Neuronal stem cell (in vitro differentiated cells): ENCODE measurements at regions not wholly inside any gene's neighbourhood (a gene's known extent, or its start where the extent isn't known, plus 50 kb on each side); places are given as distances from the start of the nearest gene placed in this dataset.
A peak's percentile ranks its signal among the peaks of the same experiment; 100 is the strongest.

Experiments used
- DNase-seq: peaks from one replicate; pipeline ENCODE4 v3.0.0-alpha.2; 2013; ENCODE audit warnings: low spot score
- H2AFZ ChIP-seq: one replicate; pipeline ENCODE4 v1.6.1; 2013; ENCODE audit warnings: mild to moderate bottlenecking, low read length, inconsistent platforms
- H2AK5ac ChIP-seq: 2 replicates; pipeline ENCODE4 v1.6.1; 2013; ENCODE audit warnings: low read depth, mild to moderate bottlenecking, inconsistent platforms, low read length, moderate library complexity, mixed read lengths
- H2BK120ac ChIP-seq: 2 replicates; pipeline ENCODE4 v1.6.1; 2013; ENCODE audit warnings: low read depth, mild to moderate bottlenecking, inconsistent platforms, low read length, moderate library complexity, mixed read lengths
- H2BK12ac ChIP-seq: one replicate; pipeline ENCODE4 v1.6.1; 2013; ENCODE audit warnings: low read length, inconsistent platforms
- H2BK15ac ChIP-seq: 2 replicates; pipeline ENCODE4 v1.6.1; 2013; ENCODE audit warnings: mild to moderate bottlenecking, low read length, inconsistent platforms, mixed read lengths
- H2BK5ac ChIP-seq: one replicate; pipeline ENCODE4 v1.6.1; 2013; ENCODE audit warnings: inconsistent platforms, mild to moderate bottlenecking, low read length, moderate library complexity
- H3K14ac ChIP-seq: one replicate; pipeline ENCODE4 v1.6.1; 2013; ENCODE audit warnings: low read length, inconsistent platforms
- H3K18ac ChIP-seq: 2 replicates; pipeline ENCODE4 v1.6.1; 2013; ENCODE audit warnings: low read length, inconsistent platforms
- H3K23ac ChIP-seq: 2 replicates; pipeline ENCODE4 v1.6.1; 2013; ENCODE audit warnings: low read depth, mild to moderate bottlenecking, mixed read lengths, low read length, inconsistent platforms; ENCODE audit not compliant: poor library complexity
- H3K27ac ChIP-seq: replicated peaks from 3 replicates; pipeline ENCODE4 v1.5.1; 2013; ENCODE audit warnings: low read length, inconsistent platforms
- H3K27me3 ChIP-seq, 3 experiments: 2 replicates each; pipeline ENCODE4 v1.6.1; 2013; ENCODE audit warnings: low read length in 3 of 3, mild to moderate bottlenecking in 2 of 3, inconsistent platforms in 1 of 3, low read depth in 1 of 3, mixed read lengths in 1 of 3, moderate library complexity in 1 of 3; ENCODE audit not compliant: control insufficient read depth in 3 of 3, insufficient read depth in 3 of 3
- H3K36me3 ChIP-seq, 2 donors: replicated peaks in 1 of 2; 2 replicates each; pipeline ENCODE4 v1.6.1; 2013; ENCODE audit warnings: low read length in 2 of 2; ENCODE audit not compliant: control insufficient read depth in 2 of 2, insufficient read depth in 2 of 2
- H3K4ac ChIP-seq: 2 replicates; pipeline ENCODE4 v1.6.1; 2013; ENCODE audit warnings: inconsistent platforms, mild to moderate bottlenecking, low read length, moderate library complexity
- H3K4me1 ChIP-seq, 2 donors: 1 replicate in 1 of 2; 2 replicates in 1 of 2; pipeline ENCODE4 v1.6.1; 2013; ENCODE audit warnings: low read length in 2 of 2, low read depth in 1 of 2; ENCODE audit not compliant: control insufficient read depth in 2 of 2, insufficient read depth in 1 of 2
- H3K4me2 ChIP-seq: one replicate; pipeline ENCODE4 v1.6.1; 2013; ENCODE audit warnings: mild to moderate bottlenecking, low read length, inconsistent platforms; ENCODE audit not compliant: insufficient read depth, poor library complexity, severe bottlenecking
- H3K4me3 ChIP-seq, 2 donors: 2 replicates each; pipeline ENCODE4 v1.5.1; 2013; ENCODE audit warnings: low read length in 2 of 2, mild to moderate bottlenecking in 2 of 2, inconsistent platforms in 1 of 2, moderate library complexity in 1 of 2
- H3K79me1 ChIP-seq: one replicate; pipeline ENCODE4 v1.6.1; 2013; ENCODE audit warnings: low read depth, mild to moderate bottlenecking, inconsistent platforms, low read length, moderate library complexity
- H3K9ac ChIP-seq: one replicate; pipeline ENCODE4 v1.6.1; 2013; ENCODE audit warnings: mild to moderate bottlenecking, low read depth, low read length, inconsistent platforms; ENCODE audit not compliant: poor library complexity
- H3K9me3 ChIP-seq, 2 donors: replicated peaks in 1 of 2; 2 replicates each; pipeline versions ENCODE3 to v1.6.1; 2013; ENCODE audit warnings: low read length in 2 of 2, mild to moderate bottlenecking in 2 of 2, inconsistent platforms in 1 of 2, low read depth in 1 of 2, mixed read lengths in 1 of 2, moderate library complexity in 1 of 2; ENCODE audit not compliant: control insufficient read depth in 2 of 2, insufficient read depth in 1 of 2
- H4K8ac ChIP-seq: one replicate; pipeline ENCODE4 v1.6.1; 2013; ENCODE audit warnings: low read depth, mild to moderate bottlenecking, inconsistent platforms, low read length, moderate library complexity
- H4K91ac ChIP-seq: one replicate; pipeline ENCODE4 v1.6.1; 2013; ENCODE audit warnings: low read length, low read depth, mild to moderate bottlenecking, inconsistent platforms; ENCODE audit not compliant: poor library complexity
- WGBS, 2 donors: extraction: QIAGEN DNeasy Blood & Tissue Kit; methylation state at CpG; one replicate each; pipeline ENCODE4 v1.1.7; 2013; ENCODE audit warnings: missing lambda C conversion rate in 2 of 2, mixed read lengths in 1 of 2; ENCODE audit not compliant: insufficient read length in 2 of 2, insufficient replicate concordance in 1 of 2; ENCODE audit errors: extremely low coverage in 2 of 2; 5-methylcytosine and 5-hydroxymethylcytosine counted together

- no peaks in the 10 kb centered on the region for H3K4me1 ChIP-seq
- no peak overlapping the region for H2AK5ac ChIP-seq
- no peak overlapping the region for H4K8ac ChIP-seq
- H3K9ac ChIP-seq: no peak overlapping the region
- H2BK5ac ChIP-seq: no peak overlapping the region
- no peak overlapping the region for H3K4me3 ChIP-seq
- no peak overlapping the region for H3K4ac ChIP-seq
- H2BK12ac ChIP-seq: no peak overlapping the region
- H3K4me2 ChIP-seq: no peak overlapping the region
- H3K14ac ChIP-seq: no peak overlapping the region
- no CpG with 5 or more reads among the region's 2 CpGs for WGBS, 2 donors
- H3K27me3 ChIP-seq: no peaks in the 10 kb centered on the region
- no peak overlapping the region for H2AFZ ChIP-seq
- H4K91ac ChIP-seq: no peak overlapping the region
- H2BK15ac ChIP-seq: no peak overlapping the region
- no peak overlapping the region for H3K18ac ChIP-seq
- H3K9me3 ChIP-seq: peaks cover 0 to 2% of the 10 kb centered on the region in 2 donors
- no peaks in the 10 kb centered on the region for H3K36me3 ChIP-seq
- no peak overlapping the region for H3K23ac ChIP-seq
- no peak for DNase-seq
- H3K27ac ChIP-seq: no peak overlapping the region
- no peaks in the 10 kb centered on the region for H3K79me1 ChIP-seq
- no peak overlapping the region for H2BK120ac ChIP-seq
These were observed 162.9 kb upstream of the NMUR2 start for GRCh38 chr5:152568016-152568415.

- H3K9me3 ChIP-seq: peaks cover 0 to 2% of the 10 kb centered on the region in 2 donors
- DNase-seq: no peak
- H4K91ac ChIP-seq: no peak overlapping the region
- H3K18ac ChIP-seq: no peak overlapping the region
- H3K27me3 ChIP-seq: no peaks in the 10 kb centered on the region
- no peaks in the 10 kb centered on the region for H3K79me1 ChIP-seq
- no peak overlapping the region for H2BK12ac ChIP-seq
- no peak overlapping the region for H2BK120ac ChIP-seq
- H3K23ac ChIP-seq: no peak overlapping the region
- H3K27ac ChIP-seq: no peak overlapping the region
- no peaks in the 10 kb centered on the region for H3K36me3 ChIP-seq
- H3K4me2 ChIP-seq: no peak overlapping the region
- no peak overlapping the region for H2AFZ ChIP-seq
- H3K9ac ChIP-seq: no peak overlapping the region
- no peak overlapping the region for H2BK15ac ChIP-seq
- WGBS, 2 donors: no CpG with 5 or more reads among the region's 3 CpGs
- no peak overlapping the region for H3K4me3 ChIP-seq
- H3K14ac ChIP-seq: no peak overlapping the region
- H2AK5ac ChIP-seq: no peak overlapping the region
- H3K4ac ChIP-seq: no peak overlapping the region
- H4K8ac ChIP-seq: no peak overlapping the region
- no peak overlapping the region for H2BK5ac ChIP-seq
- H3K4me1 ChIP-seq: no peaks in the 10 kb centered on the region
These were observed 167.7 kb upstream of the NMUR2 start for GRCh38 chr5:152572812-152573211.

- Histone ChIP-seq H4K8ac (no peak overlapping the region), H3K4me3 (no peak overlapping the region), H3K4me1 (no peaks in the 10 kb centered on the region), H3K4ac (no peak overlapping the region), H2AFZ (no peak overlapping the region), H3K79me1 (no peaks in the 10 kb centered on the region), H3K36me3 (no peaks in the 10 kb centered on the region), H3K9ac (no peak overlapping the region), H3K9me3 (no peaks in the 10 kb centered on the region), H2BK5ac (no peak overlapping the region), H3K18ac (peak overlapping the region; percentile 72), H2BK15ac (no peak overlapping the region), H2BK120ac (no peak overlapping the region), H3K27me3 (no peaks in the 10 kb centered on the region), H3K23ac (no peak overlapping the region), H2BK12ac (no peak overlapping the region), H2AK5ac (peak overlapping the region; percentile 49), H3K14ac (peak overlapping the region; percentile 10), H3K4me2 (no peak overlapping the region), H3K27ac (no peak overlapping the region), H4K91ac (no peak overlapping the region)
- no CpG with 5 or more reads among the region's 3 CpGs for WGBS, 2 donors
- no peak for DNase-seq
These were observed 179.0 kb upstream of the NMUR2 start for GRCh38 chr5:152584103-152584502.

- H3K27me3 ChIP-seq: no peaks in the 10 kb centered on the region
- H3K4me1 ChIP-seq: peaks cover 0 to 3% of the 10 kb centered on the region in 2 donors
- no peak overlapping the region for H2AK5ac ChIP-seq
- no peak overlapping the region for H3K4me3 ChIP-seq
- H3K36me3 ChIP-seq: no peaks in the 10 kb centered on the region
- no peak overlapping the region for H3K4me2 ChIP-seq
- no peaks in the 10 kb centered on the region for H3K79me1 ChIP-seq
- H4K91ac ChIP-seq: no peak overlapping the region
- no peak overlapping the region for H3K27ac ChIP-seq
- no CpG with 5 or more reads among the region's 2 CpGs for WGBS, 2 donors
- no peak overlapping the region for H4K8ac ChIP-seq
- H3K18ac ChIP-seq: no peak overlapping the region
- no peak overlapping the region for H2BK120ac ChIP-seq
- H2BK12ac ChIP-seq: no peak overlapping the region
- H2AFZ ChIP-seq: no peak overlapping the region
- DNase-seq: no peak
- H3K4ac ChIP-seq: no peak overlapping the region
- H3K9ac ChIP-seq: no peak overlapping the region
- no peak overlapping the region for H2BK5ac ChIP-seq
- H3K9me3 ChIP-seq: no peaks in the 10 kb centered on the region
- H3K14ac ChIP-seq: no peak overlapping the region
- H3K23ac ChIP-seq: no peak overlapping the region
- H2BK15ac ChIP-seq: no peak overlapping the region
These were observed 187.3 kb upstream of the NMUR2 start for GRCh38 chr5:152592416-152592815.
